ENCODE measurements at regions not wholly inside any gene's neighbourhood (a gene's known extent, or its start where the extent isn't known, plus 50 kb on each side); places are given as distances from the start of the nearest gene placed in this dataset.
"Not testable (repeated sequence)": the region's sequence is repeated elsewhere in the genome, so short reads cannot be mapped to it uniquely, and the experiment has no call there.

DNA sequence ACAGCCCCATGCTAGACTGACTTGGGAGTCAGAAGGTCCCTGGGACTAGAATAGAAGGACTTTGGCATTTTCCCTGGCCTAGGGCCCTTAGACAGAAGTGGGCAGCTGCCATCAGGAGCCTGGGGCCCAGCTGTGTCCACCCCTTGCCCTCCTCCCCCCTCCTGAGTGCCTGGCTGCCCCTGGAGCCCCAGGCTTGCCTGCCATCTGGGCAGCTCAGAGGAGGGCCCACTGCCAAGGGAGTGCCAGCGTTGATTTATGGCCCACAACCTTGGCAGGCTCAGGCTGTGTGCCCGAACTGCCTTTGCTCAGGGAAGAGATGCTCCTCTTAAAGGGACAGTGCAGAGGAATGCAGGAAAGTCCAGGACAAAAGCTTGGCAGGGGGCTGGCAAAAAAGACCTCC, 439.1 kb downstream of the SPATA31A7 start:
- DNase-seq (ENCODE audit: low read depth); H3K4me3 ChIP-seq (ENCODE audit: low read depth, low read length): not testable (repeated sequence)

DNA sequence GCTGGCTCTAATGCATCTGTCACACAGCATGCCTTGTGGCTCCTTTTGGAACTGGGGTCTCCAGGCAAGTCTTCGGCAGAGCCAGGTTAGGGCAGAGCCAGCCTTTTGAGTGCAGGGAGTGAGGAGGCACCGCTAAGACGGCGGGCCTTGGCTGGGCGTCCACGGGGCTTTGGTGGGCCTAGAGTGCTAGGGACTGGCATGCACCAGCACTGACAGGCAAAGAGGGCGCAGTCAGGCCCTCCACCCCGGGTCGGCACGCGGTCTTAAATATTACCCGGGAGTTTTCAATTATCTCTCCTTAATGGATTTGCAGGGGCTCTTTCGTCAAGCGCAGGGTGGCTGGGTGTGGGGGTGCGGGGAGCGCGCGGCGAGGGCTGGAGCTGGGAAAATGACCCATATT, 444.4 kb downstream of the SPATA31A7 start:
- H3K4me3 ChIP-seq (ENCODE audit: low read depth, low read length), result no peak overlapping the region
- TF ChIP-seq, protein P1, sequence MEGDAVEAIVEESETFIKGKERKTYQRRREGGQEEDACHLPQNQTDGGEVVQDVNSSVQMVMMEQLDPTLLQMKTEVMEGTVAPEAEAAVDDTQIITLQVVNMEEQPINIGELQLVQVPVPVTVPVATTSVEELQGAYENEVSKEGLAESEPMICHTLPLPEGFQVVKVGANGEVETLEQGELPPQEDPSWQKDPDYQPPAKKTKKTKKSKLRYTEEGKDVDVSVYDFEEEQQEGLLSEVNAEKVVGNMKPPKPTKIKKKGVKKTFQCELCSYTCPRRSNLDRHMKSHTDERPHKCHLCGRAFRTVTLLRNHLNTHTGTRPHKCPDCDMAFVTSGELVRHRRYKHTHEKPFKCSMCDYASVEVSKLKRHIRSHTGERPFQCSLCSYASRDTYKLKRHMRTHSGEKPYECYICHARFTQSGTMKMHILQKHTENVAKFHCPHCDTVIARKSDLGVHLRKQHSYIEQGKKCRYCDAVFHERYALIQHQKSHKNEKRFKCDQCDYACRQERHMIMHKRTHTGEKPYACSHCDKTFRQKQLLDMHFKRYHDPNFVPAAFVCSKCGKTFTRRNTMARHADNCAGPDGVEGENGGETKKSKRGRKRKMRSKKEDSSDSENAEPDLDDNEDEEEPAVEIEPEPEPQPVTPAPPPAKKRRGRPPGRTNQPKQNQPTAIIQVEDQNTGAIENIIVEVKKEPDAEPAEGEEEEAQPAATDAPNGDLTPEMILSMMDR (IDR thresholded peaks at IDR 0.05; ENCODE audit: insufficient read depth, low read depth, low read length, missing control alignments), result no peak
- DNase-seq (ENCODE audit: low read depth), result no peak

DNA sequence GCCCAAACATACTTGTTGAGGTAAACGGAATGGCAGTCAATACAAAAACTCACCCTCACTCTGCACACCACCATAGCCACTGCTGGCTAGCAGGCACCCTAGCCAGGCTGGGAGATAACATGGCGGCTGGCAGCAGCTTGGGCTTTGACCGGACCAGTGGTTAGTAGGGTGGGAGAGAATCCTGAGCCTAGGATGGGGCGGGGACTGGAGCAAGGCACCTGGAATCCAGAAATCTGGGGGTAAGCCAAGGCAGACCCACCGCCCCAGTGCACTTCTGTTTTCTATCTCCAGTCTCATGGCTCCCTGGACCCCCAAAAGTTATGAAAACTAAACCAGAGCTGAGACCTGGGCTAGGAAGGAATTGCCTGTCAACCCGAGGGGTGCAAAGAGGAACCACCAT, 474.4 kb downstream of the SPATA31A7 start:
- not testable (repeated sequence) for DNase-seq (ENCODE audit: low read depth)

DNA sequence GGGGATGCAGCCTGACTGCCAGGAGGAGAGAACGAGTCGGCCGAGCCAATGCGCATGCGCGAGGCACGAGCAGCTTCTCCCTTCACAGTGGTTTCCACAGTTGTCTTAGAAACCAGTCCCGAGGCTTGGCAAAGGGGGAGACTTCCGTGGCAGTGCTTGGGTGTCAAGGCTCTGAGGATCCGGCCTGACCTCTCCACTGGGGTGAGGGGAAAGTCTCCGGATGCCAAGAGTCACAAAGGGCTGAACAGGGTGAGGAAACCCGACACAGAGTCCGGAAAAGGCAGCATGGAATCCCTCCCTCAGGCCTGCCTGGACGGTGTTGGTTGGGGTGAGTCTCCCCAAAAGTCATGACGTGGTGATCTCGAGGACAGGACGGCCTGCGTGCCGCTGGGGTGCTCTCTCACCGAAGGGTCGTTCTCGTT, 475.5 kb downstream of the SPATA31A7 start:
- no peak for DNase-seq (ENCODE audit: low read depth)
- TF ChIP-seq, protein P1 (IDR thresholded peaks at IDR 0.05; ENCODE audit: insufficient read depth, low read depth, low read length, missing control alignments), result no peak

More for the DNA sequence above, 474.4 kb downstream of the SPATA31A7 start:
- not testable (repeated sequence) for H3K4me3 ChIP-seq (ENCODE audit: low read depth, low read length)

DNA sequence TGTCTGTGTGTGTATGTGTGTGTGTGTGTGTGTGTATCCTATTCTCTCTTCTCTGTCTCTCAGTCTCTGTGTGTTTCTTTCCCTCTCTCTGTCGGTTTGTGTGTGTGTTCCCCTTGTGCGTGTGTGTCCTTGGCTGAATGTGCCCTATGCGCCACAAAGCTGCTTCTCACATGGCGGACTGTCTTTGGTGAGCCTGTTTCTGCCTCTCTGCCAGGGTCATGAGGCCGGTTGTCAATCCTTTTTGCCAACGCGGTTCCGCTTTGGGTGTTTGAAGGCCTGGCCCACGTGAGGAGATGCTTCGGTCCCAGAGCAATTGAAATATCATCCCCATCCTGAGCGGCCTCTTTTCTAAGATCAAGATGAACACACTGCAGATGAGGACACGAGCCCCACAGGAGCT, 476.0 kb downstream of the SPATA31A7 start:
- DNase-seq (ENCODE audit: low read depth), result no peak
- TF ChIP-seq, protein P1 (IDR thresholded peaks at IDR 0.05; ENCODE audit: insufficient read depth, low read depth, low read length, missing control alignments), result no peak
- no peak overlapping the region for H3K4me3 ChIP-seq (ENCODE audit: low read depth, low read length)

More for the DNA sequence above, 475.5 kb downstream of the SPATA31A7 start:
- H3K4me3 ChIP-seq (ENCODE audit: low read depth, low read length), result no peak overlapping the region

DNA sequence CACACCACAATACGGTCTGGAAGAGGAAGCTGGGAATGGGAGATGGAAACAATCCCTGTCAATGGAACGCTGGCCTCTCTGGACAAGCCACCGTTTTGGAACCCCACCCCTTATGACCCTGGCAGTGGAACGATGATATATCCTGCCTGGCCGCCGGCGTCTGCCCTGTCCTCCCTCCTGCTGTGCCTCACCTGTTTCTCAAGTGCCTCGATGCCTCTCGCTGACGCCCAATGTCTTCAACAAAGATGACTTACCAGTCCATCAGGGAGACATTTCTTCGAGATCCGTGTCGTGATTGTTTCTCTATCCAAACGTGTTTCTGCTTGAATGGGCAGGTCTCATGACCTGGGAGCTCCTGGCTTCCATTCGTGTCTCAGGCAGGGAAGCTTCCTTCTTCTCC, 476.5 kb downstream of the SPATA31A7 start:
- no peak for DNase-seq (ENCODE audit: low read depth)

DNA sequence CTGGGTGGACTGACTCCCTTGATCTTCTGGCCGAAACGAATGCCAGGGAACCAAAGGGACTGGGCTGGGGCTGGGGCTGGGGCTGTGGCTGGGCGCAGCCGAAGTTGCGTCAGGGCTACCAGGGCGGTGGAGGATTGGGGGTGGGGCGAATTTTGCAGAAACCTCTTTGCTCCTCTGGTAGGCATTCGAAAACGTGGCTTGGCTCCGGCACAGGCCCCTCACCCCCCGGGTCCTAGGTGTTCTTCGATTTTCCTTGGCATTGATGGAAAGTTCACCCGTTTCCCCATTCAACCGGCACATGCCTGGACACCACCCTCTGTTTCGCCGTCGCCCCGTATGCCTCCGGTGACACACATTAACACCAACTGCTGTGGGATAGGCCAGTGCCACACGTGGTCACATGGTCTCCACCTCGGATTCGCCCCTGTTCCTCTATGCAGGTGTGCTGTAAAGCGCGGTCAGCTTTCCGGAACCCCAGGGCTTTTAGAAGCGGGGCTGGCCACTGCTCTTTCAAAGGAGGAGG, 477.1 kb downstream of the SPATA31A7 start:
- no peak for DNase-seq (ENCODE audit: low read depth)
- TF ChIP-seq, protein P1 (IDR thresholded peaks at IDR 0.05; ENCODE audit: insufficient read depth, low read depth, low read length, missing control alignments), result no peak
- H3K4me3 ChIP-seq (ENCODE audit: low read depth, low read length), result no peak overlapping the region

More for the DNA sequence above, 476.5 kb downstream of the SPATA31A7 start:
- TF ChIP-seq, protein P1 (IDR thresholded peaks at IDR 0.05; ENCODE audit: insufficient read depth, low read depth, low read length, missing control alignments), result no peak
- H3K4me3 ChIP-seq (ENCODE audit: low read depth, low read length), result no peak overlapping the region

DNA sequence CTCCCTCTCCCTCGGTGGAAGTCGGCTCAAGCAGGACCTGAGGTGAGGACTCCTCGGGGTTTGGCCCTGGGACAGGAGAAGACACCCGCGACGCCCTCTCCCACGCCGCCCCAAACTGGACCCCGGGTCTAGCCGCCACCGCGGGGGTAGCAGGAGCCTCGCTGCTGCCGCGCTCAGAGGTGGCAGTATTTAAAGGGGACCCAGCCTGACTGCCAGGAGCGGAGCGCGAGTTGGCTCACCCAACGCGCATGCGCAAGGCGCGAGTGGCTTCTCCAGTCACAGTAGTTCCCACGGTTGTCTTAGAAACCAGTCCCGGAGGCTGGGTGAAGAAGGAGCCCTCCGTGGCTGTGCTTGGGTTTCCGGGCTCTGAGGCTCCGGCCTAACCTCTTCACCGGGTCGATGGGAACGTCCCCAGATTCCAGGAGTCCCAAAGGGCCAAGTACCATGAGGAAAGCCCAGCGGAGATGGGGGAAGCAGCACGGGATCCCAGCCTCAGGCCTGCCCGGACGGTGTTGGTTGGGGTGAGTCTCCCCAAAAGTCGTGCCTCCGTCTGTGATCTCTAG, 477.8 kb downstream of the SPATA31A7 start:
- no peak for DNase-seq (ENCODE audit: low read depth)
- TF ChIP-seq, protein P1 (IDR thresholded peaks at IDR 0.05; ENCODE audit: insufficient read depth, low read depth, low read length, missing control alignments), result no peak
- H3K4me3 ChIP-seq (ENCODE audit: low read depth, low read length), result no peak overlapping the region

DNA sequence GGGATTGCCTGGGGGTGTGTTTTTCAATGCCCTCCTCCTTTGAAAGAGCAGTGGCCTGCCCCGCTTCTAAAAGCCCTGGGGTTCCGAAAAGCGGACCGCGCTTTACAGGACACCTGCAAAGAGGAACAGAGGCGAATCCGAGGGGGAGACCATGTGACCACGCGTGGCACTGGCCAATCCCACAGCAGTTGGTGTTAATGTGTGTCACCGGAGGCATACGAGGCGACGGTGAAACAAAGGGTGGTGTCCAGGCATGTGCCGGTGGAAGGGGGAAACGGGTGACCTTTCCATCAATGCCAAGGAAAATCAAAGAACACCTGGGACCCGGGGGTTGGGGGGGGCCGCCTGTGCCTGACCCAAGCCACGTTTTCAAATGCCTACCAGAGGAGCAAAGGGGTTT, 478.4 kb downstream of the SPATA31A7 start:
- DNase-seq (ENCODE audit: low read depth); H3K4me3 ChIP-seq (ENCODE audit: low read depth, low read length): not testable (repeated sequence)

Data from GM12865 (cell line).